H9 (cell line): ENCODE measurements at regions not wholly inside any gene's neighbourhood (a gene's known extent, or its start where the extent isn't known, plus 50 kb on each side); places are given as distances from the start of the nearest gene placed in this dataset.

Experiments used
- DNase-seq: peaks from one replicate; pipeline ENCODE4 v3.0.0-alpha.2; 2017
- H2AFZ ChIP-seq: one replicate; pipeline ENCODE4 v1.6.1; 2013; ENCODE audit warnings: mild to moderate bottlenecking, low read length, control low read depth, moderate library complexity
- H2AK5ac ChIP-seq: 2 replicates; pipeline ENCODE4 v1.6.1; 2013; ENCODE audit warnings: low read length, control low read depth, mixed read lengths; ENCODE audit not compliant: insufficient read length
- H2BK120ac ChIP-seq: one replicate; pipeline ENCODE4 v1.6.1; 2013; ENCODE audit warnings: low read depth, mild to moderate bottlenecking, low read length, control low read depth, inconsistent platforms; ENCODE audit not compliant: poor library complexity, severe bottlenecking
- H2BK12ac ChIP-seq: 2 replicates; pipeline ENCODE4 v1.6.1; 2013; ENCODE audit warnings: low read length, control low read depth, mixed read lengths, low read depth; ENCODE audit not compliant: insufficient read length
- H2BK15ac ChIP-seq: 2 replicates; pipeline ENCODE4 v1.6.1; 2013; ENCODE audit warnings: low read depth, low read length, control low read depth
- H2BK20ac ChIP-seq: one replicate; pipeline ENCODE4 v1.6.1; 2013; ENCODE audit warnings: low read depth, mild to moderate bottlenecking, low read length, control low read depth, inconsistent platforms; ENCODE audit not compliant: poor library complexity, severe bottlenecking
- H2BK5ac ChIP-seq: 2 replicates; pipeline ENCODE4 v1.6.1; 2013; ENCODE audit warnings: low read length, control low read depth, mixed read lengths; ENCODE audit not compliant: insufficient read length
- H3K14ac ChIP-seq: 2 replicates; pipeline ENCODE4 v1.6.1; 2013; ENCODE audit warnings: low read length, control low read depth; ENCODE audit not compliant: insufficient read depth
- H3K18ac ChIP-seq: 2 replicates; pipeline ENCODE4 v1.6.1; 2013; ENCODE audit warnings: low read depth, mild to moderate bottlenecking, mixed read lengths, low read length, control low read depth; ENCODE audit not compliant: insufficient read length
- H3K23ac ChIP-seq: 2 replicates; pipeline ENCODE4 v1.6.1; 2013; ENCODE audit warnings: low read length, control low read depth, mixed read lengths, low read depth; ENCODE audit not compliant: insufficient read length
- H3K23me2 ChIP-seq: 2 replicates; pipeline ENCODE4 v1.6.1; 2013; ENCODE audit warnings: low read depth, mild to moderate bottlenecking, mixed read lengths, low read length, control low read depth; ENCODE audit not compliant: insufficient read length, poor library complexity, severe bottlenecking
- H3K27ac ChIP-seq: 2 replicates; pipeline ENCODE4 v1.5.1; 2013; ENCODE audit warnings: low read length, control low read depth, mixed read lengths, low read depth; ENCODE audit not compliant: insufficient read length
- H3K27me3 ChIP-seq: 2 replicates; pipeline ENCODE4 v1.6.1; 2013; ENCODE audit warnings: low read length, control low read depth, inconsistent platforms; ENCODE audit not compliant: insufficient read depth
- H3K4ac ChIP-seq: 2 replicates; pipeline ENCODE4 v1.6.1; 2013; ENCODE audit warnings: low read depth, mild to moderate bottlenecking, control low read depth, inconsistent platforms, low read length, moderate library complexity
- H3K4me1 ChIP-seq: 2 replicates; pipeline ENCODE4 v1.6.1; 2013; ENCODE audit warnings: low read length, control low read depth, inconsistent platforms; ENCODE audit not compliant: insufficient read depth
- H3K4me2 ChIP-seq: 2 replicates; pipeline ENCODE4 v1.6.1; 2013; ENCODE audit warnings: low read length, control low read depth, mixed read lengths; ENCODE audit not compliant: insufficient read length, insufficient read depth
- H3K56ac ChIP-seq: 2 replicates; pipeline ENCODE4 v1.6.1; 2013; ENCODE audit warnings: low read depth, mild to moderate bottlenecking, mixed read lengths, low read length, control low read depth; ENCODE audit not compliant: insufficient read length
- H3K79me1 ChIP-seq: 2 replicates; pipeline ENCODE4 v1.6.1; 2013; ENCODE audit warnings: low read depth, mild to moderate bottlenecking, moderate library complexity, low read length, control low read depth, inconsistent platforms; ENCODE audit not compliant: insufficient read depth, poor library complexity, severe bottlenecking
- H3K79me2 ChIP-seq: 2 replicates; pipeline ENCODE4 v1.6.1; 2013; ENCODE audit warnings: low read length, control low read depth, inconsistent platforms; ENCODE audit not compliant: insufficient read depth
- H3K9ac ChIP-seq: 2 replicates; pipeline ENCODE4 v1.6.1; 2013; ENCODE audit warnings: low read length, control low read depth, mixed read lengths; ENCODE audit not compliant: insufficient read length; ENCODE audit errors: extremely low read depth
- H3K9me3 ChIP-seq: one replicate; pipeline ENCODE4 v1.6.1; 2013; ENCODE audit warnings: low read depth, low read length, inconsistent platforms; ENCODE audit not compliant: control insufficient read depth
- H3T11ph ChIP-seq: one replicate; pipeline ENCODE4 v1.6.1; 2013; ENCODE audit warnings: mild to moderate bottlenecking, low read length, control low read depth, inconsistent platforms
- H4K20me1 ChIP-seq: one replicate; pipeline ENCODE4 v1.6.1; 2013; ENCODE audit not compliant: control insufficient read depth, insufficient read length, insufficient read depth
- H4K5ac ChIP-seq: 2 replicates; pipeline ENCODE4 v1.6.1; 2013; ENCODE audit warnings: low read depth, mild to moderate bottlenecking, mixed read lengths, low read length, control low read depth; ENCODE audit not compliant: insufficient read length
- H4K8ac ChIP-seq: replicated peaks from 2 replicates; pipeline ENCODE4 v1.6.1; 2013; ENCODE audit warnings: low read length, control low read depth, mixed read lengths, low read depth; ENCODE audit not compliant: insufficient read length
- H4K91ac ChIP-seq: 2 replicates; pipeline ENCODE4 v1.6.1; 2013; ENCODE audit warnings: low read depth, mild to moderate bottlenecking, moderate library complexity, mixed read lengths, low read length, control low read depth; ENCODE audit not compliant: insufficient read length
- H3K27ac Mint-ChIP-seq, 3 experiments: 2 replicates in 2 of 3; 3 replicates in 1 of 3; pipeline ENCODE4 v1.8.0; 2020 to 2021; ENCODE audit warnings: mixed read lengths in 3 of 3, mild to moderate bottlenecking in 1 of 3, moderate library complexity in 1 of 3
- H3K27me3 Mint-ChIP-seq: 2 replicates; pipeline ENCODE4 v1.8.0; 2021; ENCODE audit warnings: low read depth, mild to moderate bottlenecking, moderate library complexity, mixed read lengths
- H3K36me3 Mint-ChIP-seq, 3 experiments: 2 replicates in 2 of 3; 3 replicates in 1 of 3; pipeline ENCODE4 v1.8.0; 2020 to 2021; ENCODE audit warnings: low read depth in 3 of 3, mixed read lengths in 3 of 3; ENCODE audit not compliant: insufficient read depth in 1 of 3
- H3K4me1 Mint-ChIP-seq, 2 experiments: 2 replicates each; pipeline ENCODE4 v1.8.0; 2020; ENCODE audit warnings: mixed read lengths in 2 of 2
- H3K4me3 Mint-ChIP-seq, 2 experiments: 2 replicates in 1 of 2; 3 replicates in 1 of 2; pipeline ENCODE4 v1.8.0; 2020 to 2021; ENCODE audit warnings: mild to moderate bottlenecking in 2 of 2, mixed read lengths in 2 of 2, moderate library complexity in 1 of 2
- H3K9me3 Mint-ChIP-seq, 2 experiments: 2 replicates in 1 of 2; 3 replicates in 1 of 2; pipeline ENCODE4 v1.8.0; 2020; ENCODE audit warnings: mild to moderate bottlenecking in 2 of 2, mixed read lengths in 2 of 2, moderate library complexity in 1 of 2
- WGBS: extraction: QIAGEN DNeasy Blood & Tissue Kit; methylation state at CpG from one replicate; pipeline ENCODE4 v1.1.7; 2013; ENCODE audit warnings: missing lambda C conversion rate, low lambda C conversion rate, mixed read lengths; ENCODE audit not compliant: insufficient read length; ENCODE audit errors: extremely low coverage; 5-methylcytosine and 5-hydroxymethylcytosine counted together
- TF ChIP-seq, protein P1 (sequence below): fragments of 200-600 bp; sonication (generic); conservative IDR thresholded peaks from 3 replicates; pipeline ENCODE4 v1.8.0; 2021; ENCODE audit warnings: antibody characterized with exemption, mild to moderate bottlenecking

DNA sequence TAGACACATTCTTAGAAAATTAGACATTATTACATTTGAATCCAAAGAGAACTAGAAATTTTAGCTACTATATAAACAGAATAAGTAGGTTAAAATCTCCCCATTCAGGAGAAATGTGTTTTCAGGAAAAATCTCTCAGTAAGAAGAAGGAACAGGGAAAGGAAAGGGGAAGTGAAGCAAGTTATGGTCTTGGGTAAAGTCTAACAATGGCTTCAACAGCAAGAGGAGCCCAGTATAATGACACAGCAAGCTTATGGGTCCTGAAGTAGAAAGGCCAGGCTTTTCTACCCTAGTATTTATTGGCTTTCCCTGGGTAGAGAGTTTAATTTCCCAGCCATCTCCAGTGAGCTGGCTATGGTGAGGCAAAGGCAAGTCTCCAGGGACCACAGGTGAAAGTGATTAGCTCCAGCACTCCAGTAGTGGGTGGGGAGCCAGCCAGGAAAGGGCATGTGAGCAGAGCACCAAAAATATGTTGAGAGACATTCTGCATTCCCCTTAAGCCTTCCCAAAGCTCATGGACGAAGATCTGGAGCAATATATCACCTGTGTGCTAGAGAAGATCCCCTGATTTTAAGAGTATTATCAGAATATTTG, 981.7 kb downstream of the NR2F1-AS1 start:
- no peaks in the 10 kb centered on the region for H3K4me1 ChIP-seq
- no peak overlapping the region for H3T11ph ChIP-seq
- no peak overlapping the region for H2BK20ac ChIP-seq
- no peak overlapping the region for H3K27ac ChIP-seq
- no peaks in the 10 kb centered on the region for H3K27me3 Mint-ChIP-seq
- peaks cover 0 to 5% of the 10 kb centered on the region in 2 experiments; a peak in 2 of 4 replicates for H3K4me1 Mint-ChIP-seq
- no peak overlapping the region for H3K18ac ChIP-seq
- no peaks in the 10 kb centered on the region for H3K79me1 ChIP-seq
- H3K36me3 Mint-ChIP-seq = no peaks in the 10 kb centered on the region; a peak in 2 of 7 replicates
- H3K23ac ChIP-seq = no peak overlapping the region
- no peak overlapping the region for H4K91ac ChIP-seq
- no peaks in the 10 kb centered on the region for H4K20me1 ChIP-seq
- no peak overlapping the region for H3K27ac Mint-ChIP-seq
- H3K56ac ChIP-seq = no peak overlapping the region
- H2BK120ac ChIP-seq = no peak overlapping the region
- H2AFZ ChIP-seq = no peak overlapping the region
- H3K4me3 Mint-ChIP-seq = no peak overlapping the region
- H2BK5ac ChIP-seq = no peak overlapping the region
- no peak for DNase-seq
- no peak overlapping the region for H3K4ac ChIP-seq
- no peak overlapping the region for H4K5ac ChIP-seq
- no peak overlapping the region for H3K4me2 ChIP-seq
- no peaks in the 10 kb centered on the region for H3K27me3 ChIP-seq
- H3K9me3 Mint-ChIP-seq = peaks cover 0 to 2% of the 10 kb centered on the region in 2 experiments; a peak in 2 of 5 replicates
- no peak overlapping the region for H3K14ac ChIP-seq
- H2BK15ac ChIP-seq = no peak overlapping the region
- WGBS = no CpG with 5 or more reads among the region's 1 CpG
- H3K23me2 ChIP-seq = no peaks in the 10 kb centered on the region
- TF ChIP-seq, protein P1, sequence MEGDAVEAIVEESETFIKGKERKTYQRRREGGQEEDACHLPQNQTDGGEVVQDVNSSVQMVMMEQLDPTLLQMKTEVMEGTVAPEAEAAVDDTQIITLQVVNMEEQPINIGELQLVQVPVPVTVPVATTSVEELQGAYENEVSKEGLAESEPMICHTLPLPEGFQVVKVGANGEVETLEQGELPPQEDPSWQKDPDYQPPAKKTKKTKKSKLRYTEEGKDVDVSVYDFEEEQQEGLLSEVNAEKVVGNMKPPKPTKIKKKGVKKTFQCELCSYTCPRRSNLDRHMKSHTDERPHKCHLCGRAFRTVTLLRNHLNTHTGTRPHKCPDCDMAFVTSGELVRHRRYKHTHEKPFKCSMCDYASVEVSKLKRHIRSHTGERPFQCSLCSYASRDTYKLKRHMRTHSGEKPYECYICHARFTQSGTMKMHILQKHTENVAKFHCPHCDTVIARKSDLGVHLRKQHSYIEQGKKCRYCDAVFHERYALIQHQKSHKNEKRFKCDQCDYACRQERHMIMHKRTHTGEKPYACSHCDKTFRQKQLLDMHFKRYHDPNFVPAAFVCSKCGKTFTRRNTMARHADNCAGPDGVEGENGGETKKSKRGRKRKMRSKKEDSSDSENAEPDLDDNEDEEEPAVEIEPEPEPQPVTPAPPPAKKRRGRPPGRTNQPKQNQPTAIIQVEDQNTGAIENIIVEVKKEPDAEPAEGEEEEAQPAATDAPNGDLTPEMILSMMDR = no peak
- H3K9me3 ChIP-seq = no peaks in the 10 kb centered on the region
- no peak overlapping the region for H3K9ac ChIP-seq
- H2BK12ac ChIP-seq = no peak overlapping the region
- H4K8ac ChIP-seq = no peak overlapping the region
- no peaks in the 10 kb centered on the region for H3K79me2 ChIP-seq
- no peak overlapping the region for H2AK5ac ChIP-seq
